ENCODE measurements at regions not wholly inside any gene's neighbourhood (a gene's known extent, or its start where the extent isn't known, plus 50 kb on each side); places are given as distances from the start of the nearest gene placed in this dataset.

DNA sequence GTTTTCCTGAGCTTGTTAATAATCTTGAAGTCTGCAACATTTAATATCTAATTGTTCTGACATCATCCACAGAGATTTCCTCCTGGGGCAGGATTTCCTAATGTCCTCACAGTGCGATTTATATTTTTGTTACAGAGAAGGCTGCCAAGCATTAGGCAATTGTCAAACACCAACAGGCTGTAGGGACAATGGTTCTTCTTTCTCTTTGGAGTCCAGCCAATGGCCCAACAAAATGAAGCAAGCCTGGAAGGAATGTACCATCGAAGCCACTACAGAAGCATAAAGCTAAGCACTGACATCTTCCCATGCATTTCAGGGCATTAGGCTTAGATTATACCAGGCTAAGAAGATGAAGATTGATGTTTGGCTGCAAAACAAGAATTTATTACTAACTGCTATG lies 173.0 kb upstream of the FRMD4B start:
- no peaks in the 10 kb centered on the region for H4K20me1 ChIP-seq (ENCODE audit: insufficient read depth)
- H3K4me3 ChIP-seq (ENCODE audit: low read length) = no peak overlapping the region
- no peaks in the 10 kb centered on the region for H3K9me2 ChIP-seq (ENCODE audit: insufficient read depth, low read length)
- no peaks in the 10 kb centered on the region for H3F3A ChIP-seq (ENCODE audit: insufficient read depth, low read length, poor library complexity, severe bottlenecking)
- no peak overlapping the region for H3K4me2 ChIP-seq (ENCODE audit: low read length)
- no peak overlapping the region for H3K9ac ChIP-seq (ENCODE audit: low read length)
- no peaks in the 10 kb centered on the region for H3K36me3 ChIP-seq (ENCODE audit: insufficient read depth, low read length)
- no peak overlapping the region for H2AFZ ChIP-seq (ENCODE audit: low read depth, low read length)
- no peak overlapping the region for H3K27ac ChIP-seq (ENCODE audit: low read length)
- TF ChIP-seq SMC3 (conservative IDR thresholded peaks at IDR 0.05; ENCODE audit: poor library complexity) (no peak), MXI1 (conservative IDR thresholded peaks at IDR 0.05; ENCODE audit: poor library complexity, severe bottlenecking) (no peak), EP300 (conservative IDR thresholded peaks at IDR 0.05; ENCODE audit: poor library complexity, severe bottlenecking) (no peak), POLR2AphosphoS5 (IDR thresholded peaks at IDR 0.05) (no peak), TAF1 (IDR thresholded peaks at IDR 0.05; ENCODE audit: low read depth) (no peak), RAD21 (conservative IDR thresholded peaks at IDR 0.05) (no peak), EZH2 (IDR thresholded peaks at IDR 0.05; ENCODE audit: borderline replicate concordance, insufficient read depth, low read length, poor library complexity, severe bottlenecking) (no peak)
- TF ChIP-seq, protein P1, sequence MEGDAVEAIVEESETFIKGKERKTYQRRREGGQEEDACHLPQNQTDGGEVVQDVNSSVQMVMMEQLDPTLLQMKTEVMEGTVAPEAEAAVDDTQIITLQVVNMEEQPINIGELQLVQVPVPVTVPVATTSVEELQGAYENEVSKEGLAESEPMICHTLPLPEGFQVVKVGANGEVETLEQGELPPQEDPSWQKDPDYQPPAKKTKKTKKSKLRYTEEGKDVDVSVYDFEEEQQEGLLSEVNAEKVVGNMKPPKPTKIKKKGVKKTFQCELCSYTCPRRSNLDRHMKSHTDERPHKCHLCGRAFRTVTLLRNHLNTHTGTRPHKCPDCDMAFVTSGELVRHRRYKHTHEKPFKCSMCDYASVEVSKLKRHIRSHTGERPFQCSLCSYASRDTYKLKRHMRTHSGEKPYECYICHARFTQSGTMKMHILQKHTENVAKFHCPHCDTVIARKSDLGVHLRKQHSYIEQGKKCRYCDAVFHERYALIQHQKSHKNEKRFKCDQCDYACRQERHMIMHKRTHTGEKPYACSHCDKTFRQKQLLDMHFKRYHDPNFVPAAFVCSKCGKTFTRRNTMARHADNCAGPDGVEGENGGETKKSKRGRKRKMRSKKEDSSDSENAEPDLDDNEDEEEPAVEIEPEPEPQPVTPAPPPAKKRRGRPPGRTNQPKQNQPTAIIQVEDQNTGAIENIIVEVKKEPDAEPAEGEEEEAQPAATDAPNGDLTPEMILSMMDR (IDR thresholded peaks at IDR 0.05; ENCODE audit: poor library complexity, severe bottlenecking) = no peak
- TF ChIP-seq, protein P2, sequence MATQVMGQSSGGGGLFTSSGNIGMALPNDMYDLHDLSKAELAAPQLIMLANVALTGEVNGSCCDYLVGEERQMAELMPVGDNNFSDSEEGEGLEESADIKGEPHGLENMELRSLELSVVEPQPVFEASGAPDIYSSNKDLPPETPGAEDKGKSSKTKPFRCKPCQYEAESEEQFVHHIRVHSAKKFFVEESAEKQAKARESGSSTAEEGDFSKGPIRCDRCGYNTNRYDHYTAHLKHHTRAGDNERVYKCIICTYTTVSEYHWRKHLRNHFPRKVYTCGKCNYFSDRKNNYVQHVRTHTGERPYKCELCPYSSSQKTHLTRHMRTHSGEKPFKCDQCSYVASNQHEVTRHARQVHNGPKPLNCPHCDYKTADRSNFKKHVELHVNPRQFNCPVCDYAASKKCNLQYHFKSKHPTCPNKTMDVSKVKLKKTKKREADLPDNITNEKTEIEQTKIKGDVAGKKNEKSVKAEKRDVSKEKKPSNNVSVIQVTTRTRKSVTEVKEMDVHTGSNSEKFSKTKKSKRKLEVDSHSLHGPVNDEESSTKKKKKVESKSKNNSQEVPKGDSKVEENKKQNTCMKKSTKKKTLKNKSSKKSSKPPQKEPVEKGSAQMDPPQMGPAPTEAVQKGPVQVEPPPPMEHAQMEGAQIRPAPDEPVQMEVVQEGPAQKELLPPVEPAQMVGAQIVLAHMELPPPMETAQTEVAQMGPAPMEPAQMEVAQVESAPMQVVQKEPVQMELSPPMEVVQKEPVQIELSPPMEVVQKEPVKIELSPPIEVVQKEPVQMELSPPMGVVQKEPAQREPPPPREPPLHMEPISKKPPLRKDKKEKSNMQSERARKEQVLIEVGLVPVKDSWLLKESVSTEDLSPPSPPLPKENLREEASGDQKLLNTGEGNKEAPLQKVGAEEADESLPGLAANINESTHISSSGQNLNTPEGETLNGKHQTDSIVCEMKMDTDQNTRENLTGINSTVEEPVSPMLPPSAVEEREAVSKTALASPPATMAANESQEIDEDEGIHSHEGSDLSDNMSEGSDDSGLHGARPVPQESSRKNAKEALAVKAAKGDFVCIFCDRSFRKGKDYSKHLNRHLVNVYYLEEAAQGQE (IDR thresholded peaks at IDR 0.05; ENCODE audit: borderline replicate concordance) = no peak
- no peaks in the 10 kb centered on the region for H3K9me3 ChIP-seq (ENCODE audit: low read length)
- no peaks in the 10 kb centered on the region for H3K79me2 ChIP-seq (replicated peaks; ENCODE audit: insufficient read depth, low read length)
- H3K27me3 ChIP-seq (ENCODE audit: insufficient read depth, low read depth, low read length) = no peaks in the 10 kb centered on the region

DNA sequence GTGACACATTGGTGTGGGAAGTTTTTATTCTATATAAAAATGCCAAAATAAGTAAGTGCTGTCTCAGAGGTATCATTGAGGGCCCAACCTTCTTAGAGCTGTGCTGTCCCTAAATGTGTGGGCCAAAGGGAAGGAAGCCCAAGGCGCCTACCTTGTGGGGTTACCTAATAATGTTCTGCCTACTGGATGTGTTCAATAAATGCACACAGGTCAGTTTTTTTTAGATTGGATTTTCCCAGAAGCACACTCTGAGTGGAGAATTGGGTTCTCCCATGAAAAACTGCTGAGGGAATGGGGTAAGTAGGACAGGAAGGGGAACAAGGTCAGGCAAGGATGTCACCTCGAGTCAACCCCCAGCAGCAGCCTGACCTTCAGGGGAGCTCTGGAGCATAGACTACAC lies 168.7 kb upstream of the FRMD4B start:
- Histone ChIP-seq H3F3A (ENCODE audit: insufficient read depth, low read length, poor library complexity, severe bottlenecking) (no peaks in the 10 kb centered on the region), H4K20me1 (ENCODE audit: insufficient read depth) (no peaks in the 10 kb centered on the region), H3K36me3 (ENCODE audit: insufficient read depth, low read length) (no peaks in the 10 kb centered on the region), H3K27me3 (ENCODE audit: insufficient read depth, low read depth, low read length) (no peaks in the 10 kb centered on the region), H3K27ac (ENCODE audit: low read length) (no peak overlapping the region), H2AFZ (ENCODE audit: low read depth, low read length) (no peak overlapping the region), H3K4me2 (ENCODE audit: low read length) (no peak overlapping the region), H3K9me2 (ENCODE audit: insufficient read depth, low read length) (no peaks in the 10 kb centered on the region), H3K9me3 (ENCODE audit: low read length) (no peaks in the 10 kb centered on the region), H3K9ac (ENCODE audit: low read length) (no peak overlapping the region), H3K4me3 (ENCODE audit: low read length) (no peak overlapping the region), H3K79me2 (replicated peaks; ENCODE audit: insufficient read depth, low read length) (no peaks in the 10 kb centered on the region)
- TF ChIP-seq, protein P2 (IDR thresholded peaks at IDR 0.05; ENCODE audit: borderline replicate concordance) = no peak
- TF ChIP-seq TAF1 (IDR thresholded peaks at IDR 0.05; ENCODE audit: low read depth) (no peak), SMC3 (conservative IDR thresholded peaks at IDR 0.05; ENCODE audit: poor library complexity) (no peak), EZH2 (IDR thresholded peaks at IDR 0.05; ENCODE audit: borderline replicate concordance, insufficient read depth, low read length, poor library complexity, severe bottlenecking) (no peak)

Measured in neural cell (in vitro differentiated cells).